ENCODE measurements at regions not wholly inside any gene's neighbourhood (a gene's known extent, or its start where the extent isn't known, plus 50 kb on each side); places are given as distances from the start of the nearest gene placed in this dataset.

GRCh38 chr2:136253288-136254004 lies 135.5 kb upstream of the CXCR4 start:
- intact Hi-C loops (cut with DNase I) = no loop called here
- peak in 1 of 10 donors; percentile 83 for DNase-seq

DNA sequence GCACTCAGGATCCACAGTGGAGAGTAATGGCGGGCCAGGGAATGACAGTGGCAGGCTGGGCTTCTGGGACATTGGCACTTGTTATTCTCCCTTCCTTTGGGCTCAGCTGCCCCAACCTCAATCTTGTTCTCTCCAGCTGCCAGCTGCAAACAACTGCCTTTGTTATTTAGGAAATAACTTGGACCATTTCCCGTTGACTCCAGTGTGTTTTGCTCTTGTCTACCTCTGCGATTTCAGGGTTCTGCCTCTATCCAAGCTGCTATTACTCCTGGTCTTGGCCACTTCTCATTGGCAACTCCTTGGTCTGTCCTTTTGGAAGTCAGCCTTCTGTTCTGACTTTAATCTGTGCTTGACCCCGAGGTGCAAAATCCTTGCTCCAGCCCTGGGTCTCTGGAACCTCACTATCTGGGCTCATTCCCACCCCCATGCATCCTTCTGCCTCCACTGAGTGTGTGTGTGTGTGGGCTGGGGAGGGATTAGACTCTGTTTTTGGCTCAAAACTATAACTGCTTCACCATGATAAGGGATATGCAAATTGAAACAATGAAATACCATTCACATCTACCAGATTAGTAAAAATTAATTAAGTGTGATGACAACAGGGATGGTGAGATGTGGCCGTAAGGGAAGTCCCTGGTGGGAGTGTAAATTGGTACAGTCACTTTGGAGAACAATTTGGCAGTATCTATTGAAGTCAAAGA lies 134.1 kb upstream of the CXCR4 start:
- intact Hi-C loops (cut with DNase I) = no loop called here
- peak in 1 of 10 donors; percentile 15 for DNase-seq

DNA sequence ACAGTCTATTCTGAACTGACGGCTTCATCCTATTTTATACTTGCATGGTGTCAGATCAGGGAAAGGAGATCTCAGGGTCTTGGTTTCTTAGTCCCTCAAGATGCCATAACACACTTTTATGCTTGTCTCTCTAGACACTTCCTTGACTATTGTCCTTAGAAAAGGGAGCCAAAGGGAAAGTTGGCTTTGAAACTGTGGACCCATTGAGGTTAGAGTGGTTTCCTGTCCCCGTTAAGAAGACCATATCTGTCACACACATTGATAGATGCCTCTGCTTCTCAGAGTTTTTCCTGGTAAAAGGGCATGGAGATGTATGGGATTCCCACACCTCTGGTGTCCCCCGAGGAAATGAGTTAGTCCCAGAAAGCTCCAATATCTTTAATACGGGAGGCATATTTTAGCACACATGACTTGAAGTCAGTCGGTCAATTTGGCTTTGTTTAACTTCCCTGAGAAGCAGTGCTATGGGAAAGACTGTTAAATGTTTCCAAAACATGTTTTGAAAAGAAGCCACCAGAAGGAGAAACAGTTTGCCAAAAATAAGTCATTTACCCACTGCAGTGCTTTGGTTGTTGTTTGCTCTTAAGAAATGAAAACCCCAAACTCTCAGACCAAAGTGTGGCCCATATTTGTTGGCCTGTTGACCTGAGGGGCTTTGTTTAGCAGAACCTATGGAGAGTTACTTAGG lies 133.4 kb upstream of the CXCR4 start:
- no peak for DNase-seq
- intact Hi-C loops (cut with DNase I) = no loop called here

GRCh38 chr2:136250131-136250530 lies 132.2 kb upstream of the CXCR4 start:
- no peak for DNase-seq
- intact Hi-C loops (cut with DNase I) = no loop called here

DNA sequence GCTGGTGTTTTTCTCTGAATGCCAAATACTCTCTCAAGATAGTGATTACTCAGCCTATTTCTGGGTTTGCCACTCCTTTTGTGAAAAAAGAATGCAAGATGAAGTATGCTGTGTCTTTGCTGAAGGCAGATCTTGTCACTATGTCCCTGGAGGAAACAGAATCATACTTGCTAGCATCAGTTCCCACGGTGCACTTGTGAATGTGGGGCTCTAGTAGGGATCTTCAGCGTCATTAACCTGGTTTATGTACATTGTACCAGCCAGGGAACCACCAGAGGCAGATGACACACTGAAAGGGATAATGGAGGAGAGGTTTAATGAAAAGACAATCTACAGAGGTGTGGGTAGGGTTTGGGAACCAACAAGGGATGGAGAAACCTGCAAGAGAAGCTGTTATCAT lies 131.0 kb upstream of the CXCR4 start:
- intact Hi-C loops (cut with DNase I) = no loop called here

DNA sequence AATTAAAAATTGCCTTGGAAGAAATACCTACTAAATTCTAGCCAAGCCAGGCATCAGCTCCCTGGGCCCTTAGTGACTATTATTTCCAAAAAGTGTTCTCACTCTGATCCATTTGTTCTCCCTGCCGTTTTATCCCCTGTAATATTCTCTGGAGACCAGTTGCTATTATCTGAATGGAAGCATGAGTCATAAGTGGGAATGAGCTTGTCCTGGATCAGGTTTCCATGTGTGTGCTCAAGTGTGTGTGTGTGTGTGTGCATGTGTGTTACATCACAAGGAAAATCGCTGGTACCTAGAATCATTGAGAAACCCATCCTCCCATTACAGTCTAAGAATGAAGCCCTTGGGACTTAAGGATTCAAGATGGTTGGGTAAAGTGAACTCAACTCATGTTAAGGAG lies 130.3 kb upstream of the CXCR4 start:
- DNase-seq = no peak
- intact Hi-C loops (cut with DNase I) = no loop called here

More for the DNA sequence above, 131.0 kb upstream of the CXCR4 start:
- no peak for DNase-seq

DNA sequence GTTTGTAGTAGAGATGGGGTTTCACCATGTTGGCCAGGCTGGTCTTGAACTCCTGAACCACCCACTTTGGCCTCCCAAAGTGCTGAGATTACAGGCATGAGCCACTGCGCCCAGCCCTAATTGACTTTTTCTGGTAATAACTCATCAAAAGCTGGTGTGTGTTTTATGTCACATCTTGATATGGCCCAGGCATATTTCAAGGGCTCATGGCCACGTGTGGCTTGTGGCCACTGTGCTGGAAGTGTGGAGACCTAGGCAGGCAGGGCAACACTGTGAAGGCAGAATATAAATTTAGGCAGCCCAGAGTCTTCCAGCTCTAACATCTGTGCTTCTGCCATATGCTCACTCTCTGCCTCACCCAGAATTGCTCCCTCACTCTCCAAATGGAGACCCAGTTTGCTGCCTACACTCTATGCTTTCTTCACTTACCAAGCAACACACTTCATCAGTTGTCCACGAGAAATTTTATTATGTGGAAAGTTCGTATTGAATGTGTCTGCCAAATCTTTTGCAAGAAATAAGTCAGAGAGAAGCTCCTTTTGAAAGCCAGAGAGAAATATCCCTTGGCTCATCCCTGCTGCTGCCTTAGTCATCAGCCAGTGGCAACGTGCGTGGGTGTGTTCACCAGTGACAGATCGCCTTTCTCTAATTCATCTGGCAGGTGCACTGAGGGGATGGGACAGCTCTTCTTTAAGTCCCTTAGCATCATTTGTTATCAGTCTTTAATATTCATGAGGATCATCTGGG lies 129.4 kb upstream of the CXCR4 start:
- DNase-seq = peak in 8 of 10 donors; percentile 31 to 94 (median 66)
- intact Hi-C loops (cut with DNase I) = no loop called here

DNA sequence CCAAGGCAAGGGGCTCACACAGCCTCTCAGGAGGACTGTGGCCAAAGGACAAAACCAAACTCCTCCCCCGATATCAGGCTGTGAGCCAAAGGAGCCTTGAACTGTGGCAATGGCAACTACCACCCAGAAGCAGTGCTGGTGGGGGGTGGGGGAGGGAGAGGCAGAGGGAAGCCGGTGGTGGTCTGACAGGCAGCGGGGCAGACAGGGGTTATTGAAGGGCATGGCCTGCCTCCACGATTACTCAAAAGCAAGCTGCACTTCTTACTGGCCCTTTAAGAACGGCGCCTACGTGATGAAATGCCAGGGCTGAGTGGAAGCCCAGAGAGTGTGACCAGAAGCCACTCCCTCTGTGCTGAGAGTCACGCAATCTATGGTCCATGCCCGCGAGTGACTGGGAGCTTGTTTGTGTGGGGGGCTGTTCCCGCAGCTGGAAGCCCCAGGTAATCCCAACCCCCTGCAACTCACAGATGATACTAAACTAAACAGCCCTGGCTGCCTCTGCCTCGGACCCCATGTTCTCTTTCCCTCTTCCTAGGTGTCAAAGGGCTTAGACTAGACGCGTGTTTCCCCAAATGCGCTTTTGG lies 128.2 kb upstream of the CXCR4 start:
- DNase-seq = no peak
- intact Hi-C loops (cut with DNase I) = no loop called here

GRCh38 chr2:136245211-136245610 lies 127.3 kb upstream of the CXCR4 start:
- no peak for DNase-seq
- intact Hi-C loops (cut with DNase I) = no loop called here

GRCh38 chr2:136244536-136244885 lies 126.6 kb upstream of the CXCR4 start:
- intact Hi-C loops (cut with DNase I) = no loop called here
- no peak for DNase-seq

DNA sequence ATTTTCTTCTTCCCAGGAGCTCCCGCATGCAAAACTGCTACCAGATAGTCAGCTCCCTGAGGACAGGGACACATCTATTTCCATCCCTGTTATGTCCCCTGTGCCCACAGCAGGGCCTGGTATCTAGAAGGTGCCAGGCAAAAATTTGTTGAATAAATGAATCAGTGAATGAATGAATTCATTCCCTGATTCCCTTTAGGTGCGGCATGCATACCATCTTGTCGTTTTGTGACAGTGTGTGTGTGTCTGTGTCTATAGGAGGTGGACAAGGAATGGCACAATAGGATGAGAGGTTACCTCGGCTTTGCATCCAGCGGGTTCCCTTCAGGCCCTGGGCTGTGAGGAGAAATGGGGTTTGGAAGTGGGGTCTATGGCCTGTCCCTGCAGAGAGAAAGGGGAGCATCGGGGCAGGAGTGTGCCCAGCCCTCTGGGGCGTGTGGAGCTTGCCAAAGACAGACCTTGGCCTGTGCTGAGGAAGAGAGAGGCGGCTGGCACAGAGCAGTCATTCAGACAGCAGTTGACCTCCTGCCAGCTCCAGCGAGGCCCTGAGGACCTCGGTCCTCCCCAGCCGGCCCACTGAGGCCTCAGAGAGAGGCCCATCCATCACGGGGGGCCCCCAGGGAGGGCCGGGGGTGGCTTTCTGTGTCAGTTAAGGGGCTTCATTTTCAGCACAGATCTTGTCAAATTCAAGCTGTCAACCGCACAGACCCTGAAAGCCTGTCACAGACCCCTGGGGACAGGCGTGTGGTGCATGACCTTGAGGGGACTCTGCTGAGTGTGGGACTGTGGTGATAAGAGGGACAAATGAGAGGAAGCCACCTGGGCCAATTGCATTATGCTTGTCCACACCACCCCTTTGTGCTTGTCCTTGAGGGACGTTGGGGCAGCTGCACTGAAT lies 125.9 kb upstream of the CXCR4 start:
- peak in 2 of 10 donors; percentile 22 to 85 for DNase-seq
- intact Hi-C loops (cut with DNase I) = no loop called here

DNA sequence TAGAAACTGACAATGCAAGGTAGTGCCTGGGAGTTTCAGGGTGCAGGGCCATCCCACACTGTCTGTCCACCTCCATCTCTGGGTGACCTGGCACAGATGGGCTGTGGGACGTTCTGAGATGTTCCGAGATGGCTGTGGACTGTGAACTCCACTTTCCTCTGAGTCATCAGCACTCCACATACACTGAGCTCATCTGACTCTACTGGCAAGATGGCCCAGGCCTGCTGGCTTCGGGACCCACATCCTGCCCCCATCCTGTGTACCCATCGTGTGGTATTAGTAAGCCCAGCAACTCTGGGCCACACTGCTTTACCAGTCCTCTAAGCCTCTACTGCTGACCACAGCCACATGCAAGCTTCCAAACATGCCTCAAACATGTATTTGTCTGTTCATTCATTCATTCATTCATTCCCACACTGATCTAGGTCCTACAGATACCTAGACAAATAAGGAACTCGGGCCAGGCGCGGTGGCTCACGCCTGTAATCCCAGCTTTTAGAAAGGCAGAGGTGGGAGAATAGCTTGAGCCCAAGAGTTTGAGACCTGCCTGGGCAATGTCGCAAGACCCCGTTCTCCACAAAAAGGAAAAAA lies 124.8 kb upstream of the CXCR4 start:
- intact Hi-C loops (cut with DNase I) = no loop called here
- no peak for DNase-seq

DNA sequence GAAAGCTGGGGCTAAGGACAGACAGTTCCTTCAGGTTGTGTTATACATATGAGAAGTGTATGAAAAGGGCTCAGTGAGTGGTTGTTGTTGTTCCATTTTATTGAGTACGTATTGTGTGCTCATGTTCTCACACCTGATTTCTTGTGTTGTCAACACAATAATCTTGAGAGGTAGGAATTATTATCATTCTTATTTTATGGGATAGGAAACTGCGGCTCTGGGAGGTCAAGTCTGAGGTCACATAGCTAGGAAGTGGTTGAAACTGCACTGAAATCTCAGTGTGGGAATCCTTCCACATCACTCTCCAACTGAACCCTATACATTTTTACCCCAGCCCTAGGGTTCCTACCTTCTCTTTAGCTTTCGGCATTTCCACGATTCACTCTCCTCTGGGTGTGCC lies 124.2 kb upstream of the CXCR4 start:
- intact Hi-C loops (cut with DNase I) = no loop called here
- no peak for DNase-seq

- intact Hi-C loops (cut with DNase I) = no loop called here
- DNase-seq = no peak
Measured at GRCh38 chr2:136239079-136239685, 121.2 kb upstream of the CXCR4 start.

DNA sequence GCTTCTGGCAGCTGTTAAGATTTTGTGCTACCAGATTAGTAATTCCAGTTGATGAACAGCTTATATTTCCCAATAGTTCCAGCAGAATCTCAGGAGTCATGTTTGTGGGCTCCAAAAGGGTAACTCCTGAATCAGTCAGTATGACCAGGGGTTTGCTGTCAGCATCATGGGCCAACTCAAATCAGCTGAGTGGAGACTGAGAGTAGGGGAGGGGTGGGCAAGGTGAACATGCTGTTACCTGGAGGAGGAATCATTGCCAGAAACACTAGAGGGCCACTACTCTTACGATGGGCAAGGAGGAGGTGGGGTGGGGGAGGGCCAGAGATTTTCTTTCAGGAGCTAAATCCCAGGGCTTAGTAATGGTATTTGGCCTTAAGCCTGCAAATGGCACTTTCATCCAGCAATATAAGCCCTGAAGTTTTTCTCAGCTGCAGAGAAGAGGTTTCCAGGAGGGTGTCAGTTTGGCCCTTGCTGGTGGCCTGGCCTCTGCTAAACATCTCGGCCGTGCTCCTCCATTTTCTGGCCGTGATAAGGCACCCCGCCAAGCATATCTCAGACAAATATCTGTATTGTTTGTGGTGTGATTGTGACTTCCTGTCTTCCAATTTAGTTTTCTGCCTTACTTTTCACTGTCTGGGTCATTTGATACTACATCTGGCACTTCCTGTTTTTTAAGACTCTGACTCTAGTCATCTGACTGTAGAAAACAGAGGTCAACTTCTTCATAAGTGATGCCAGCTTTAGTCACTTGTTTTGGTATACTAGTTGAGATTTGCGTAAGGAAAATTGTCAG lies 120.5 kb upstream of the CXCR4 start:
- intact Hi-C loops (cut with DNase I) = no loop called here
- no peak for DNase-seq

GRCh38 chr2:136236019-136236418 lies 118.1 kb upstream of the CXCR4 start:
- intact Hi-C loops (cut with DNase I) = no loop called here
- no peak for DNase-seq

GRCh38 chr2:136235546-136235945 lies 117.6 kb upstream of the CXCR4 start:
- intact Hi-C loops (cut with DNase I) = no loop called here
- no peak for DNase-seq

GRCh38 chr2:136234261-136234660 lies 116.3 kb upstream of the CXCR4 start:
- no peak for DNase-seq
- intact Hi-C loops (cut with DNase I) = no loop called here

Measured in posterior cingulate gyrus (tissue), 11 donors.